NB4 (cell line): ENCODE measurements at regions not wholly inside any gene's neighbourhood (a gene's known extent, or its start where the extent isn't known, plus 50 kb on each side); places are given as distances from the start of the nearest gene placed in this dataset.

ENCODE experiments used
- POLR2A ChIP-seq: IDR thresholded peaks from 2 replicates; pipeline ENCODE4 v1.6.1; 2011; ENCODE audit warnings: mild to moderate bottlenecking; ENCODE audit not compliant: insufficient read length; ENCODE audit errors: extremely low read depth
- TF ChIP-seq, protein P1 (sequence below): IDR thresholded peaks from one replicate; pipeline ENCODE4 v1.5.1; 2012; ENCODE audit warnings: low read depth, low read length
- TF ChIP-seq, protein P2 (sequence below): IDR thresholded peaks from 2 replicates; pipeline ENCODE4 v1.6.1; 2011; ENCODE audit warnings: low read depth, low read length

DNA sequence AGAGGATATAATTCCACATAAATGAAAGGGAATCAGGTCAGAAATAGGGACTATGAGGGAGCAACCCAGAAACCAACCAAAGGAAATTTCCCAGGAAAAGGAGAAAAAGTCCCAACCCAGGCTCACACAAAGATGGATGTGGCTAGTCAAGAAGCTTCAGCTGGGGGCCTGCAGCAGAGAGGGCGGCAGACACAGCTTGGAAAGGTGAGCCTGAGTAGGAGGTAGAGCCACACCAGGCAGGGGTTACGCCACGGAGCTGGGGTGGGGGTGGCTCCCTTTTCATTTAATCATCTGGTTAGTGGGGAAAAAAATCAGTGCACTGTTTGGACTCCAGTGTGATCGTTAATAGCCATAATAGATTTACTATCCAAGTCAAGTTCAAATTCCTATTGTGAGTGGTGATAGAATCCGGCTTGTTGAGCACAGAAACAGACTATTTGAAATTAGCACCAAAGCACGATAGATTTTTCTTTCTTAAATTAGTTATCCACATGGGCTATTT lies 220.6 kb downstream of the TPBG start:
- TF ChIP-seq, protein P1, sequence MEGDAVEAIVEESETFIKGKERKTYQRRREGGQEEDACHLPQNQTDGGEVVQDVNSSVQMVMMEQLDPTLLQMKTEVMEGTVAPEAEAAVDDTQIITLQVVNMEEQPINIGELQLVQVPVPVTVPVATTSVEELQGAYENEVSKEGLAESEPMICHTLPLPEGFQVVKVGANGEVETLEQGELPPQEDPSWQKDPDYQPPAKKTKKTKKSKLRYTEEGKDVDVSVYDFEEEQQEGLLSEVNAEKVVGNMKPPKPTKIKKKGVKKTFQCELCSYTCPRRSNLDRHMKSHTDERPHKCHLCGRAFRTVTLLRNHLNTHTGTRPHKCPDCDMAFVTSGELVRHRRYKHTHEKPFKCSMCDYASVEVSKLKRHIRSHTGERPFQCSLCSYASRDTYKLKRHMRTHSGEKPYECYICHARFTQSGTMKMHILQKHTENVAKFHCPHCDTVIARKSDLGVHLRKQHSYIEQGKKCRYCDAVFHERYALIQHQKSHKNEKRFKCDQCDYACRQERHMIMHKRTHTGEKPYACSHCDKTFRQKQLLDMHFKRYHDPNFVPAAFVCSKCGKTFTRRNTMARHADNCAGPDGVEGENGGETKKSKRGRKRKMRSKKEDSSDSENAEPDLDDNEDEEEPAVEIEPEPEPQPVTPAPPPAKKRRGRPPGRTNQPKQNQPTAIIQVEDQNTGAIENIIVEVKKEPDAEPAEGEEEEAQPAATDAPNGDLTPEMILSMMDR, result no peak
- no peak for TF ChIP-seq POLR2A
- TF ChIP-seq, protein P2, sequence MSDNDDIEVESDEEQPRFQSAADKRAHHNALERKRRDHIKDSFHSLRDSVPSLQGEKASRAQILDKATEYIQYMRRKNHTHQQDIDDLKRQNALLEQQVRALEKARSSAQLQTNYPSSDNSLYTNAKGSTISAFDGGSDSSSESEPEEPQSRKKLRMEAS, result no peak
